SKM-1 (cell line): ENCODE measurements at regions not wholly inside any gene's neighbourhood (a gene's known extent, or its start where the extent isn't known, plus 50 kb on each side); places are given as distances from the start of the nearest gene placed in this dataset.
"Not testable (repeated sequence)": the region's sequence is repeated elsewhere in the genome, so short reads cannot be mapped to it uniquely, and the experiment has no call there.

Source experiments
- DNase-seq: peaks from one replicate; lab custom pipeline; 2025; ENCODE audit not compliant: unreplicated experiment; lab: John Stamatoyannopoulos, UW

DNA sequence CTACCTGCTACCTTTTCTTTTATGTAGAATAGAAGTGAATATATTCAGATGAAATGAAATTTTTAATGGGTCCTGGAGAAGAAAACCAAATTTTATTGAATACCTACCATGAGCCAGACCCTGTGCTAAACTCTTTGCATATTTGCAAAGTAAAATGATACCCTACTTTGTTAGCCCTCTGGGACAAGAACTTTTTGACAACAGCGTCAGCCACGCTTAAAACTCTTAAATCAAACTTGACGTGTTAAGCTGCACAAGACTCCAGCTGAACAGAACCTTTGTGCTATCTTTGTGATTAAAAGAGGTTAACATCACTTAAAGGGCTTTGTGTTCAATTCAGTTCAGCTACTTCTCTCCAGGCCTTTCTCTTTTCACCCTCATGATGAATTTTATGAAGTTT, 316.5 kb downstream of the MEX3B start:
- no peak for DNase-seq

- no peak for DNase-seq
Observed at GRCh38 chr15:81728726-81729125, 317.1 kb downstream of the MEX3B start.

- DNase-seq, result no peak
Observed at GRCh38 chr15:81725590-81725989, 320.2 kb downstream of the MEX3B start.

- no peak for DNase-seq
Observed at GRCh38 chr15:81724536-81724935, 321.3 kb downstream of the MEX3B start.

GRCh38 chr15:81723701-81724100, 322.1 kb downstream of the MEX3B start:
- no peak for DNase-seq

GRCh38 chr15:81723113-81723651, 322.6 kb downstream of the MEX3B start:
- DNase-seq, result no peak

- not testable (repeated sequence) for DNase-seq
Observed at GRCh38 chr15:81716468-81716867, 329.4 kb downstream of the MEX3B start.

DNA sequence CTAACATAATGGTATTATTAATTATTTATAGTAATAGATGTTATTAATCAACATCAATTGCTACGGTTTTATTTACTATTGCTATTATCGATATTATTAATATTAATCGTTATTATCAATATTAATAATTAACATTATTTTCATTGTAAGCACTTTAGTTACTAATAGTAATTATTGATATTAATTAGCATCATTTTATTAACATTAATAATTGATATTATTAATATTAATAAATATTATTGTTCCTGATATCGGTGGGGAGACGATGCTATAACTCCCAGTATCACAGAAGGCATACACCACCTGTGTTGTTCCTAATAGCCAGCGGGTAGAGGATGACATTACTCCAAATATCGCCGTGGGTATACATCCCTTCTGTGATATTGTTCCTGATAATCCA, 335.5 kb downstream of the MEX3B start:
- no peak for DNase-seq

- DNase-seq, result not testable (repeated sequence)
Observed at GRCh38 chr15:81706816-81707346, 332.9 kb upstream of the TMC3 start.

DNA sequence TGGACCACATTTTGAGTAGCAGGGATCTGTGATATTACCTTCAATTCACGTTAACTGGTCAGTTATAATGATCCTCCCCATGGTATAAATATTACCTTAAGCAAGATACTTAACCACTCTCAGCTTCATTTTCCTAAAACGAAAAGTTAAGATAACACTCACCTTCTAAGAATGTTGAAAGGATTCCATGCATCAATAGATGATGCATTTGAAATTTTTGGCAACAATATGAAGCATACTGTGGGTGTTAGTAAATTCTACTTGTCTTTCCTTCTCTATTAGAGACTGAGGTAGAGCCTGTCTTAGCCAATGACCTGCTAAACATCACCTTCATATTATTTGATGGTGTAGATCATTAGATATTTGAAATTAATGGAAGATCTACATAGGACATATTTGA, 331.7 kb upstream of the TMC3 start:
- not testable (repeated sequence) for DNase-seq

DNA sequence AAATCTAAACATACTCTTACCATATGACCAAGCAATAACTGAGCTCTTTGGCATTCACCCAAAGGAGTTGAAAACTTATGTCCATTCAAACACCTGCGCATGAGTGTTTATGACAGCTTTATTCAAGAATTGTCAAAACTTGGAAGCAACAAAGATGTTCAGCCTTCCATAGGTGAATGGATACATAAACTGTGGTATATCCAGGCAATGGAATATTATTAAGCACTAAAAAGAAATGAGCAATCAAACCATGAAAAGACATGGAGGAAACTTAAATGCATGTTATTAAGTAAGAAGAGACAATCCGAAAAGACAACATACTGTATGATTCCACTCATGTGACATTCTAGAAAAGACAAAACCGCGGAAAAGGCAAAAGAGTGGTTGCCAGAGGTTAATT, 312.0 kb upstream of the TMC3 start:
- no peak for DNase-seq

- no peak for DNase-seq
Observed at GRCh38 chr15:81685237-81685636, 311.2 kb upstream of the TMC3 start.

- DNase-seq, result no peak
Observed at GRCh38 chr15:81680829-81681228, 306.8 kb upstream of the TMC3 start.

DNA sequence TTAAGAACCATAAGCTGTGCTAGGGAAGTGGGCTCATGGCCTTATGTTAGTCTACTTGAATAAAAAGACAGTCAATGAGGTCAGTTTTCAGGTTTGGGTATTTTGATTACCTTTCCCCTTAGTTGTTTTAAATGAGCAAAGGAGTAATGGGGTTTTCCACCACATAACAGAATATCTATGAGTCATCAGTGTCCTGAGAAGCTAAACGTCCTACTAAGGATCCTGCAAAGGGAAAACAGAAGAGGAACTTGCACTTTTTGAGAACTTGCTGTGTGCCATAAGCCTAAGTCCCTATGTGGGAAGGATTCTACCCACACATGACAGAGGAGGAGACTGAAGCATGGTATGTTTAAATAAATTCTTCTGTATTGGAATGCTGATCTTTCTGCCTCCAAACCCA, 292.8 kb upstream of the TMC3 start:
- no peak for DNase-seq

DNA sequence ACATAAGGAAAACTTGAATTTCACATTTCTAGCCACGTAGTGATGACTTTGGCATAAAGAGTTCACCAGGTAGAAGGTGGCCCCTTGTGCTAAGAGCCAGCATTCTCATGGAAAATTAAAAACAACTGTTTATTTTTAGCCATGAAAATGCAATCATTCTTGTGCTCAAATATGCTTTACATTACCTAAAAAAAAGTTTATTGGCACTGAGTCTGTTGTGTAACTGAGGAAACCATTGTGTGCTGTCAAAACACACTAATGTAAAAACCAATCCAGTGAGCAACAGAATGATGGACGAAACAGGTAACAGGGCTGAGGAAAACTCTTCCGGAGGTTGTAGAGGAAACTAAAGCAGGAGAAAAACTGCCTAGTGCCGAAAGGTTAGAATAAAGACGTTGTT, 287.0 kb upstream of the TMC3 start:
- no peak for DNase-seq

- DNase-seq, result no peak
Observed at GRCh38 chr15:81653259-81653658, 279.2 kb upstream of the TMC3 start.

GRCh38 chr15:81645470-81645869, 271.5 kb upstream of the TMC3 start:
- DNase-seq, result no peak

DNA sequence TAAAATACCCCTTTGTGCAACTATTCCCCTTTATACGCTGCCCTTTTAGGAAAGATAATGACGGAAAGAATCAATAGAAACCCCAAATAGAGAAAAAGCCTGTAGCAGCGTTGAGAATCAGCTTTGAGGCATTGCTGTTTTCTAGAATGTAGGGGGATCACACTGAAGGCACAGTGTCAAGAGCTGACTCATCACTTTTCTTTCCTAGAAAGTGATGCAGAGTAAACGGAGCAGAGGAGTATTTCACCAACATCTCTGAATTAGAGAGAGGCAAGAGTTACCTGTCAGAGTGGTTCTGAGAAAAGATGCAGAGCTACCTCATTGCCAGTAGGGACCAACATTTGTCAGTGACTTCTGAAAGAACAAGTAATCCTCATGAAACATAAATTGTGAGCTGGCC, 269.8 kb upstream of the TMC3 start:
- DNase-seq, result no peak

DNA sequence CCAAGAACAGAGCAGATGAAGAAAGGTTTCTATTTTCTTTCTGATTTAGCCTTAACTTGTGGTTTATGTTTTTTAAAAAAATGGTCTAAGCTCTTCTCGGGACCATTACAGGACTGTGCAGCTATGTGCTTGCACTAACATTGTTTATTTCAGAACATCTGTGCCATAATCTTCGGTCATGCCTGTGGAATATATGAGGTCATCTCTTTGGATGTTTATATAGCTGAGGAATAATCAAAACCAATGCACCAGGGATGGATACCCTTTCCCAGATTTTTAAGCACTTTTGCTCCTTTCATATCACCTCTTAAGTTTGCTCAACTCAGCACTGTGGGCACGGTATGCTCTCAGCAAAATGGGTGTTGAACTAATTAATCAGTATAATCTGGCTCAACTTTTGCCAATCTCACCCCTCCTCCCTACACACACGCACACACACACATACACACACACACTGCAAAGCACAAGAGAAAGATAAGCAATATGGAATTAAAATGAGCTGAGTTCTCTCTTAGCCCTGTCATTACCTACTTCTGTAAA, 268.5 kb upstream of the TMC3 start:
- no peak for DNase-seq

- not testable (repeated sequence) for DNase-seq
Observed at GRCh38 chr15:81636064-81636463, 262.1 kb upstream of the TMC3 start.

DNA sequence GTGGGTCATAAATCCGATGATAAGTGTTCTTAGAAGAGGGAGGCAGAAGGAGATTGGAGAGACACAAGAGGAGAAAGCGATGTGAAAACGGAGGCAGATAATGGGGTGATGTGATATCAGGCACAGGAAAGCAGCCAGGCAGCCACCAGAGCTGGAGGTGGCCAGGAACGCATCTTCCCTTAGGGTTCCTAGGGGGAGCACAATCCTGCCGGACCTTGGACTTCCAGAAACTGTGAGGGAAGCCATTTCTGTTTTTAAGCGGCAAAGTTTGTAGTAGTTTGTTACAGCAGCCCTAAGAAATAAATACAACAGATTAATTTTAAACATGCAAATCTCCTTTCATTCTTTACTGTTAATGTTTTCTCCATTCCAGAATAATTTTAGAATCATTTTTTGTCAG, 259.9 kb upstream of the TMC3 start:
- DNase-seq, result no peak

- no peak for DNase-seq
Observed at GRCh38 chr15:81625896-81626295, 251.9 kb upstream of the TMC3 start.

DNA sequence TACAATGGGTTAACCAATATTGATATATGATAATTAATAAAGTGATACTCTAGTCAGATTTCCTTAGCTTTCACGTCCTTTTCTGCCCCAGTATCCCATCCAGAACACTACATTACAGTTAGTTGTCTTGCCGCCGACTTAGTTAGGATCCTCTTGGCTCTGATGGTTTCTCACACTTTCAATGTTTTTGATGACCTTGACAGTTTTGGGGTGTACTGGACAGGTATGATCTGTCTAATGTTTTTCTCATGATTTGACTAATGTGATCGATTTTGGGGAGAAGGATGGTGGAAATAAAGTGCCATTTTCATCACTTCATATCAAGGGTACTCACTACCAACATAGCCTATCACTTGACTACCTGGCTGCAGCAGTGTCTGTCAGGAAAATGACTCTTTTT, 245.0 kb upstream of the TMC3 start:
- no peak for DNase-seq
